Islet of Langerhans (tissue), 1 donor: ENCODE measurements at regions not wholly inside any gene's neighbourhood (a gene's known extent, or its start where the extent isn't known, plus 50 kb on each side); places are given as distances from the start of the nearest gene placed in this dataset.
"Not testable (repeated sequence)": the region's sequence is repeated elsewhere in the genome, so short reads cannot be mapped to it uniquely, and the experiment has no call there.

Experiments used
- FAIRE-seq: peaks from one replicate; lab custom pipeline; 2011; peaks lifted over from hg19 to GRCh38; lab: Jason Lieb, UNC

DNA sequence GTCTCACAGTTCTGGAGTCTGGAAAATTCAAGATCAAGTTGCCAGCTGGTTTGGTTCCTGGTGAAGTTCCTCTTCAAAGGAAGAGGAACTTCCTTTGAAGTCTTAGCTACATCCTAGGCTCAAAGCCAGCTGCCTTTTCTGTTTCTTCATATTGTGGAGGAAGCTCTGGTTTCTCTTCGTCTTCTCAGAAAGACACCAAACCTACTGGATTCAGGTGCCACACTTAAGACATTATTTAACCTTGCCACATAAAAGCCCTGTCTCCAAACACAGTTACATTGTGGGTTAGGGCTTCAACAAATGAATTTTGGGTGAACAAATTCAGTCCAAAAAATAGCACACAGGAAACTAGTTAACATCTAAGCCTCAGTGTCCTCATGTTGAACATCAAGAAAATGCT, 1019.8 kb downstream of the GALC start:
- FAIRE-seq, result no peak

DNA sequence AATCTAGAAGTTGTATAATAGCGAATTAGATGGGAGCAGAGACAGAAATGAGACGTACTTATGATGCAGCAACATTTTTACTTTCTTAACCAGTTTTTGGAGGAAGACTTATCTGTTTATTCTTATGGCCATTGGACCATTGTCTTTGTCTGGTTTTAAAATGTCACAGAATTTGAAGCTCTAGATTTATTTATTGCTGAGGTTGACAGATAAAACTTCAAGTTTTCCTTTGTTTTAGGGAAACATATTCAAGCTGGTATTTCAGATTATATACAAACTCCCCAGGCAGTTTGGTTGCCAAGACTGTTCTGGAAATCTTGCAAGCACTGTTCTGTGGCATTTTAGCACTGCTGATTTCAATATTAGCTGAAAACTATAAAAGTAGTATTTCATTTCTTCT, 1021.7 kb downstream of the GALC start:
- no peak for FAIRE-seq

DNA sequence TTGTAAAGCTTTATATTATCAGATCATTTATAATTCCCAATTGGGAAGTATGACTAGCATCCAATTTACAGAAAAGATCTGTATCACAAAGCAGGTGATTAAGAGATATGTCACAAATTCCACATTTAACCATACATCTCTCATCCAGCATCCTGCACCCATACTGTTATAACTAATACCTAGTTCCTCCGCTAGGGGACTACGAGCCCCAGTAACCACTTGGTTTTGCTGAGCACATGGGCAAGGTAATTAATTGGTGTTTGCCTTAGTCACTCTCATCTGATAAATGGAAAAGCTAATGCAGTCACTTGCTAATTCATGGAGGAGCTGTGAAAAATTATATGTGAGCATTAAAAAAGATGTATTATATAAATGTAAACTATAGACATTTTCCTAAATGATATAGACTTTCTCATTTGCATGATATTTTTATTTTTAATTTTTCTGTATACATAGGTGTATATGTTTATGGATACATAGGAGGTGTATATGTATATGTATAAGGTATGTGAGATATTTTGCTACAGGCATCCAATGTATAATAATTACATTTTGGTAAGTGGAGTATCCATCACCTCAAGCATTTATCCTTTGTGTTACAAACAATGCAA, 1031.8 kb downstream of the GALC start:
- FAIRE-seq, result no peak

DNA sequence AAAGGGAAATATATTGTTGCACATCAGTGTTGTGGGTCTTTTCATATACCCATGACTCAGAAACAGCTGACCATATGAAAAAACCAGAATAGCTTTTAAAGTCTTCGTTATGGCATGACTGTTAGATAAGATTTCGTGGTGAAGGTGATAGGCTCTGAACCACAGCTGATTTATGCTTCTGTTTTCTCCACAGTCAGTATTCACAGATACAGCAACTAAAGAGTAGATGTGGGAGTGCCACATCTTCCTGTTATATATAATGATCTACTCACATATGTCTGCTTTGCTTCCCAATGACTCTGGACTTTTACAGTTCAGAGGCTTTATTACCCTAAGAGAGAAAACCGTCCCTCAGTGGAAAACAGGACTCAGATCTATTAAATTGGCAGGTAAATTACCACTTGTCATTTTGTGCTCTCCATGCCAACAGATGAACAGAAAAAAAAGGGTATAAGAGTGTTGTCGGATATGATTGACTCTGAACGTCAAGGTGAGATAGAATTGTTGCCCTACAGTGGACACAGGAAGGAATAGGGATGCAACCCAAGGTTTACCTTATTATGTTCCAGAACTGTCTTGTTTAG, 1037.1 kb downstream of the GALC start:
- no peak for FAIRE-seq

DNA sequence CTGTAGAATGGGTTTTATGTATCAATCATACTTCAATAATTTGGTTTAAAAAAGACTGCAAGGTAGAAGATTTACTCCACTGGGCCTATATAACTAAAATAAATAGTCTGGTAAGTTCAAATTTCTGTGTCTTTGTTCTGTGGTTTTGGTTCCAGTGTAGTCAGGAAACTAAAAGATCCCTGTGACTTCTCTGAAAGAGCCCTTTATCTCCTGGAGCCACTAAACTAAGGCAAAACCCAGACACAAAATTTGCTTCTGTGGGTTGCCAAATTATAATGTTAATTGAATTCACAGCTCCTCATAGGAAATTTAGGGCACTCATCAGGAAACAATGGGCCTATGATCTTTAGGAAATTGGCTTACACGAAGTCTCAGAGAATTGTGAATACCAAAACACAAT, 1038.4 kb downstream of the GALC start:
- no peak for FAIRE-seq

DNA sequence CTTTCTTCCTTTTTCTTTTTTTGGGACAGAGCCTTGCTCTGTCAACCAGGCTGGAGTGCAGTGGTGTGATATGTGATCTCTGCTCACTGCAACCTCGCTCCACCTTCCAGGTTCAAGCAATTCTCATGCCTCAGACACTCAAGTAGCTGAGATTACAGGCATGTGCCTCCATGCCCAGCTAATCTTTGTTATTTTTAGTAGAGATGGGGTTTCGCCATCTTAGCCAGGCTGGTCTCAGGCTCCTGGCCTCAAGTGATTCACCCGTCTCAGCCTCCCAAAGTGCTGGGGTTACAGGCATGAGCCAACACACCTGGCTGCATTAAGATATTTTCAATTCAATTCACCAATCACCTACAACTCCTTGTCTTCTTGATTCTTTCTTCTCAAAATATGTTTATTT, 1046.5 kb downstream of the GALC start:
- no peak for FAIRE-seq

DNA sequence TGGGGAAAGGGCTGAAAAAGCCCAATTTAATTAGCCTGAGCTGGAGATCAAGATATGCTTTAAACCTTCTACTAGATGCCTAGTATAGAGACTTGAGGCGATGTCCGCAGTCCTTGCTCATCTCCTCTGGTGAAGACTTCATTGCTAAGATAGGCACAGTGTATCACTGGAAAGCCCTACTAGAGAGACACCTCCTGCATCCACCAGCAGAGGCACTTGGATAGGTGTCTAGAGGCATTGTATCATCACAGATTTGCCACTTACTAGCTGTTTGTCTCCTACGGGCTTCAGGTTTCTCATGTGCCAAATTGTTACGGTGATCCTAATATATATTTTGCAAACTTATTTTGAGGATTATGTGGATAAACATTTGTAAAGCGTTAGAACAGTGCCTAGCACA, 1048.5 kb downstream of the GALC start:
- FAIRE-seq, result no peak

DNA sequence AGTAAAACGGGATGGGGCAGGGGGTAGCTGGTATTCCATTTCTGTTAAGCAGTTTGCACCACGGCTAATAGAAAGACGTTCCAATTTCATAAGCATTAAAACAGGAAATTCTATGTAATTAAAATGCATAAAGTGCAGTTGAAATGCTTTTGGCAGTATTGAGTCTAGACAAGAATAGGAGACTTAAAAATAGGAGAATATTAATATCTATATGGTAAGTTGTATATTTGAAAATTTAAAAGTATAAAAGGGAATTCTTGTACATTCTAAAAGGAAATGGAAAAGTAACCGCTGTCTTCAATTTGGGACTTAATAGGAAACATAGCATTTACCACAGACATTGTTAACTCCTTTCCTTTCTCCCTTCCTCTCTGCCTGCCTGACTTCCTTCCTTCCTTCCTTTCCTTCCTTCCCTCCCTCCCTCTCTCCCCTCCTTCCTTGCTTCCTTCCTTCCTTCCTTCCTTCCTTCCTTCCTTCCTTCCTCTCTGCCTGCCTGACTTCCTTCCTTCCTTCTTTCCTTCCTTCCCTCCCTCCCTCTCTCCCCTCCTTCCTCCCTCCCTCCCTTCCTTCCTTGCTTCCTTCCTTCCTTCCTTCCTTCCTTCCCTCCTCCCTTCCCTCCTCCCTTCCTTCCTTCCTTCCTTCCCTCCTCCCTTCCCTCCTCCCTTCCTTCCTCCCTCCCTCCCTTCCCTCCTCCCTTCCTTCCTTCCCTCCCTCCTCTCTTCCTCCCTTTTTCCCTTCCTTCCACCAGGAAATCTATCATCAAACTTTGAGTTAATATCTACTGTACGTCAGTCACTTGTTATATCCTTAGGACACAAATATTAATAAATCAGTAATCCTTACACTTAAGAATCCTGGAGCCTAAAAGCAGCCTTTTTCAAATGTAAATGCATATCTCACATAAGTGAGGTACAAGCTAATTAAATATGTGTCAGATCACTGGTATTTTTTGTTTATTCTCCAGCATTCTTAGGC, 1049.3 kb downstream of the GALC start:
- no peak for FAIRE-seq

DNA sequence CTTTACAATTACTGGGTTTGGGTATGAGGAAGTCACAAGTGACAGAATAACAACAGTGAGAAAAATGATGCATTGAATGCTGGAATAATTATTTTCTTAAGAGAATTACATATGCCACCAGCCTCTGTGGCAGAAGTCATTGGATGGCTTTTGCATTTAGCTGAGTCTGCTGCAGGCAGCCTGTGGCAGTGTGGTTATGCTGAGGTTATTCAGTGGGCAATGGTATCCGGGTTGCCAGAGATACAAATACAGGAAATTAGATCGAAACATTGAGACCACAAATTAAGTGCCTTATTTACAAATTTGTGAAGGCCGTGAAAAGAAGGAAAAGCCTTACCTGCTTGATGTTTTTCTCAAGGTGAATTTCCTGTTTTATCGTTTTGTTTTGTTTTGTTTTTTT, 1050.0 kb downstream of the GALC start:
- FAIRE-seq, result no peak

DNA sequence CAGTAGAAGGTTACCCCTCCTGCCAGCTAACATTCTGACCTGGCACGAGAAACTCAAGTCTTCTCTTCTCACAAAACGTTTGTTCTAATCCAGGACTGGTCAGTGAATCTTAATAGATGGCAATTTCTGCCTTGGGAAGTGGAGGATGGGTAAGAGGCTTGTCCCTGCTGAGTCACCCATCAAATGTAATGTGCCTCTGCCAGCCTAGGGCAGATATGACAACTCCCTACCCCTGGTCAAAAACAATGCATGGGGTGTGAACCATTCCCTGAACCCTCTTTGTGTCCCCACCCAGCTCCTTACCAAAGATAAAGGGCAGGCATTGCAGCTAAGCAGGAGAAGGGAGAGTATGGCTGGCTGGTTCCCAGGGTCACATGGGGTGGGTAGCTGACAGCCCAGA, 1052.9 kb downstream of the GALC start:
- no peak for FAIRE-seq

DNA sequence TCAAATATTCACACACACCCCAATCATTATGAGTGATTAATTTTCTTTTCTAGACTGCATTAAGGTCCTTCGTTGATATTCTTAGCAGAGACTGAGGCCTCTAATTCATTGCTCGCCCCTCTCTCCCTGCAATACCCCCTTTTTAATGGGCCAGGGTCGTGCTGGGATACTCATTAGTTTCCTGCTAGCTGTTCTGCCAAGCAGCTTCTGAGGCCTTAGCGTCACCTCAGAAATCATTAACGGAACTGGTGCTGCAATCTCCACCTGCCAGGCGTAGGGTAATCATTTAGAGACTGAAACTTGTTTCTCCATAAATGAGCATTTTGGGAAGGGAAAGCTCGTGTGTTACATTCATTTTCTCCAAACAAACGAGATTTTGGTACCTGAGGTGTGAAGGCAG, 1054.7 kb downstream of the GALC start:
- FAIRE-seq, result no peak

DNA sequence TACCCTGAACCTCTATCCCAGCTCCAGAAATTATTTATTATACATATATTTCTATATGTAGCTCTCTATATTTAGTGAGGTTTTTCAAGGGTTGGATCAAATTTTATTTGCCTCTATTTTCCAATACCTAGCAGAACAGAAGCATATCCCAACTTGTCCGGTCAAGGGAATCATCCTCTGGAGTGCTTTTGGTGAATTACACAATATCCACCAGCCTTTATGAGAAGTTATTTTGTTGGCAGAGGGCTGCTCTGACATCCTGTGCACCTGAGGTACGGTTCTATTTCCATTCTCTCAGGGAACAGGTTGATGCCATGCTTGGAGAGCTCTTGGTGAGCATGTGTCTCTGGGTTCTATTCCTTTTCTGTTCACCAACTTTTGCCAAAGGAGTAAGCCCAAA, 1056.4 kb downstream of the GALC start:
- no peak for FAIRE-seq

DNA sequence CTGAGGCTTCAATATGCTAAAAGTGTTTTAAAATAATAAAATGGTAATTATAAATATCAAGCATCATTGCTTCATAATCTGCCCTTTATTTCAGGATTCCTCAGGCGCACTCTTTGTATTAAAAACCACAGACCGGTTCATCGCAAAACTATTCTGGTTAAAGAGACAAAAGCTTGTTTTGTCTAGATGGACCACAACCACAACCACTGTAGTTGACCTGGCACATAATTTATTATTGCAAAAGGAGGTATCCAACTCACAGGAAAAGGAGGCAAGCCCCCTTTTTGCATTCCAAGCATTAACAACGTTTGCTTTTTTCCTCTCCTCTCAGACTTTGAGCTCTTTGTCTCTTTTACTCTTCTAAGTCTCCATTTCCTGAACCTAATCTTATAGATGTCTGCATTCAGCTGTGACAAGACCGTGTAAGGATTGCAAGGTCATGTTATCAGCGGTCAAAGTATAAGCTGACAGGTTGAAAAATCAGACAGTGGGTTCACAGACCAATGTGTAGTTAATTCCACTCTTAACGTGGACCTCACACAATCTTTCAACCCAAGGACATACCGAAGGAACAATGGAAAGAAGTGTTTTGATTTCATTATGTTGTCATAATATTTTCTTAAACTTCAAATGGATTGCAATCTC, 1057.6 kb downstream of the GALC start:
- no peak for FAIRE-seq

DNA sequence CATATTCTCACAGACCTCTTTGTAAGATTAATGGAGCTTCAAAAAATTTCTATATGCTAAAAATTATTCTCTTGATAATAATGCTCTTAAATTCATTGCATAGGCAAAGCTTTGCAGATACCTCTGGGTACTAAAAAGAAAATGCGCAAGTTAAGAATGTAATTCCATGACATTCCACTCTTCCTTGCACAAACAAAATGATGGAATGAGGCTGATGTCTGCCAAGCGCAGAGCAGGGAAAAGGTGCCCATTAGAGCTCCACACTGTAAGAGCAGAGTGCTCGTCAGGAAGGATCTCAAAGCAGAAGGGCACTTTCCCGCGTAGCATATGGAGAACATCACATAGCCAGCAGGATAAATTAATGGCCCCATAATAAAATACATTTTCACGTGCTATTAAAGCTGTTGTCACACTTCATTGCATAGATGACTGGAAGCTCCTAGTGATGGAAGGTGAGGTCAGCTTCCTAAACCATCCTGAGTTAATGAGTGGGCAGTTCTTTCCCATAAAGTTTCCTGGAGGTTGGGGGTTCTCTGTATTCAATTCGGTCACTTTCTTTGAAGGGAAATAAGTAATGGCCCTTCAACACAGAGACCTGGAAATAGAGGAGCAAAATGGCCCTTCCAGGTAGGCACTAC, 1058.9 kb downstream of the GALC start:
- FAIRE-seq, result no peak

DNA sequence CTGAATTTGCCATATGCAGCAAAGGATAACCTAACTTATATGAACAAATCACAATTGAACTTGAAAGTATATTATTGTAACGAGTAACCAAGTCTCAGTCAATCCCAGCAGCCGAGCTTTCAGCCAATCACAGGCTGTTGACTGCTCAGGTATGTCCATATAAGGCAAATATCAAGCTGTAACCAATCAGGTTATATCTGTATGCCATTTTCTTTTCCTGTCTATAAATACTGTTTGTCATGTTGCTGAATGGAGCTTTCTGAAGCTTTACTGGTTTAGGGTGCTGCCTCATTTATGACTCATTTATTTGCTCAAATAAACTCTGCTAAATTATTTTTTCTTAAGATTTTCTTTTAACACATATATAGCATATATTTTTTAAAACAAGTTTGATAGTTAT, 1059.5 kb downstream of the GALC start:
- FAIRE-seq, result no peak

DNA sequence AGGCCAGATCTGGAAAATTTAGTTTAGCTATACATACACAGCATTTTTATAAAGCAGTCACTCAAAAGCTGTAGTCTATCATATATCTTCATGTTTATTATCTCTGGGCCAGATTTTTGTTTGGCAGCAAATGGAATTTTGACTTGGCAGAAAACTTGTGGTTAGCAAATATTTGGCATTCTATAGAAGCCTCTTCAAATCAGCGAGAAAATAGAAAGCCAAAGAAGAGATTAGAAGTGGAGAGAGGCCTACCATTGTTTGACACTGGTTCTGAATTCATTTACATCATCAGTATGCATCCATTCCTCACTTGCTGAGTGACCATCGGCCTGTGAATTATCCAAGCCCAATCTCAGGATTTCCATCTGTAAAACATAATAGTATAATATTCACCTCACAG, 1077.6 kb downstream of the GALC start:
- FAIRE-seq, result no peak

DNA sequence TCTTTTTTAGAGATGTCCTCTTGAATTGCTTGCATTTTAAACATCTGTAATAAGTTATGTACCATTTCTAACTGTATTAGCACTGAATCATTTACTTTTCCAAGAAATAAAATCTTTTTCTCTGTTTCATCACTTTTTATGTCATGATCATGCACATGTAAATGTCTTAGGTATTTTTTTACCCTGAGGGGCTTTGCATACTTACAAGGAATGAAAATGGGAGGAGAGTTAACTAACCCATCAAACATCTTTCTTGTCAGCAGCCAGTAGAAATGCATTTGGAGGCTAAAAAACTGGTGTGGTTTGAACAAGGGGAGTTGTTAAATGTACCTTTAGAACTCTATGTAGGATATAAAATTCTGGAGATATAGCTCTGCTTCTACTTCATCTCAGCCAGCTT, 1080.3 kb downstream of the GALC start:
- FAIRE-seq, result no peak

DNA sequence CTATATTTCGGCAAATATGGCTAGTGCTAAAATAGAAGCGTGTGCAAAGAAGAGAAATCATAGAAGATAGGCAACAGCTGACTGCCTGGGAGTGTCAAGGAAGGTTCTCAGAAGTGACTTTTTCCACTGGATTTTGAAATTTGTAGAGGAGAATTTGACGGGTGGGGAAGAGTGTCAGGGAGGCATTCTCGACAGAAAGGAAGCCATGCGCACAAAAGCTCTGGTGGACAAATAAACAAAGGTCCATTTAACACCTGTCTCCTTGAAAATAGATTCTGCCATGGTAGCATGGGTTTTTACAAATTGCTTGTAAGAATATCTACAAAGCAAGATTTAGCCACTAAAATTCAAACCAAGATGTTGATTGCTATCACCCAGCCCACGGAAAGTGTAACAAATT, 1081.5 kb downstream of the GALC start:
- FAIRE-seq, result no peak

DNA sequence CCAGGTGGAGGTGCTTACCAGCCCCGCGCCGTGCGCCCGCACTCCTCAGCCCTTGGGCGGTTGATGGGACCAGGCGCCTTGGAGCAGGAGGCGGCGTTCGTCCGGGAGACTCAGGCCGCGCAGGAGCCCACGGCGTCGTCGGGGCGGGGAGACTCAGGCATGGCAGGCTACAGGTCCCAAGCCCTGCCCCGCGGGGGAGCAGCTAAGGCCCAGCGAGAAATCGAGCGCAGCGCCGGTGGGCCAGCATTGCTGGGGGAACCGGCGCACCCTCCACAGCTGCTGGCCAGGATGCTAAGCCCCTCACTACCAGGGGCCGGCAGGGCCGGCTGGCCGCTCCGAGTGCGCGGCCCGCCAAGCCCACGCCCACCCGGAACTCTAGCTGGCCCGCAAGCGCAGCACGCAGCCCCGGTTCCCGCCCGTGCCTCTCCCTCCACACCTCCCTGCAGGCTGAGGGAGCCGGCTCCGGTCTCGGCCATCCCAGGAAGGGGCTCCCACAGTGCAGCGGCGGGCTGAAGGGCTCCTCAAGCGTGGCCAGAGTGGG, 1087.5 kb downstream of the GALC start:
- not testable (repeated sequence) for FAIRE-seq

DNA sequence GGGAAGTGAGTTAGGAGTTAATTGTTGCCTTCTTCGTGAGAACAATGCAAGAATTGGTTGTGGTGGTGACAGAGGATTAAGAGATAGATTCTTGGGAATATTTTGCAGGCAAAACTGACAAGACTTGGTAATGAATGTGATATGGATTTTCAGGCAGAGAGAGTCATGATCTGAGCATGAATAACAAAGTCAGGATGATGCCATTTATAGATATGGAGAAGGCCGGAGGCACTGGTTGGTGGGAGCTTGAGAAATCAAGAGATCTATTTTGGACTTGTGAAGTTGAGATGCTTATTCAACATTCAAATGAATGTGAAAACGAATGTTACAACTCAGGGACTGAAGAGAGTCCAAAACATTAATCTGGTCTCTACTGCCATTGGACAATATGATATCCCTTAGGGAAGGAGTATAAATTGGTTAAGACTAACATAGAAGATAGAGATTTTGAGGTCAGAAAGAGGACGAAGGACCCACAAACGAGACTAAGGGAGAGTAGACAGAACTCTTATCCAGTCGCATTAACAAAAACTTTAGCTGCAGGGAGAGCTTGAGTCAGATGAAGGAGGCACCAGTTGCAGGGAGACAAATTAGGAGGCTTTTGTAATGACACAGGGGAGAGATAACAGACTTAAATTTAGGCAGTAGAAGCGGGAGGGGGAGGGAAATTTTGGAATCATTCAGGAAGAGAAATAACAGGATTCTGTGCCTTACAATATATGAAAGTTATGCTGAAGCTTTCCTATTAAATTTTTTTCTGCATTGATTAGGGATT, 1090.6 kb downstream of the GALC start:
- no peak for FAIRE-seq

DNA sequence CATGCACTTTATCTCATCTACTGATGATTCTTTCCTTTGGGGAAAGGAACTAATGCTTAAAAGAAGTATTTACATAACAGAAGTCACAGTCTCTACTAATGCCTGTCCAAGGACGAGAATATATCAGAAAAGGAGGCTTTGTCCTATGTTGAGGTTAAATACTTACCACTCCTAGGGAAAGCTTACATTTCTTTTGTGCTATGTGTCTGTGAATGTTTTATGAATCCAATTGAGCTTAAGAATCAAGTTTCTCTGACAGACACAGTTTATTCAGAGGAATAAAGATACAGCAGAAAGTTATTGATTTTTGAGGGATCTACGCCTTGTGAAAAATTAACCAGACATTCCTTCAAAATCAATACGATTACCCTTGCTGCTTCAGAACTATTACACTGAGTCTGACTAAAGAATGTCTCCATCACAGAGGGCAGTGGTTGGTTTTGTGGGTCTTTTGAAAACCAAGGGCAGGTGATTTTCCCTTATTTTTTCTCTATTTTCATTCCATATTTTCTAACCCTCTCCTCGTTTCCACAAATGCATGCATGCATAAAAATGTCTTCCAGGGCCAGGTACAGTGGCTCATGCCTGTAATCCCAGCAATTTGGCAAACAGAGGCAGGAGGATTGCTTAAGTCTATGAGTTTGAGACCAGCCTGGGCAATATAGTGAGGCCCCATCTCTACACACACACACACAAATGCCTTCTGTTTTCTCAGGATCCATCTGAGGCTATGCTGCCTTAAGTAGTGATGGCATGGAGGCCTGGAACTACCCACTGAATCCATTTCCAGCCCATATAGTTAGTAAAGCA, 1095.1 kb downstream of the GALC start:
- no peak for FAIRE-seq
